ENCODE measurements at regions not wholly inside any gene's neighbourhood (a gene's known extent, or its start where the extent isn't known, plus 50 kb on each side); places are given as distances from the start of the nearest gene placed in this dataset.

DNA sequence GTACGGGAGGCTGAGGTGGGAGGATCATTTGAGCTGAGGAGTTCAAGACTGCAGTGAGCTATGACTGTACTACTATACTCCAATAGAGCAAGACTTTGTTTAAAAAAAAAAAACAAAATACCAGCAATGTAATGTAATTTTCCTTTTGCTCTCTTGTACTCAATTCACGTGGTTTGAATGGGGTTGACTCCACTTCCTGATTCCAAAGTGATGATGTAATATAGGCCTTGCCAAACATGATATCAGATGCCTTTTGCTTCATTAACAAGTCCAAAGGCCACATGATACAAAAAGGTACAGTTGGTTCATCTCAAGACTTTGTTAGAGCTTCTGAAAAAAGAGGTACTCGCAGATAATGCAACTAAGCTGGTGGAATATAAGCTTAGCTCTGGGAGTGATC, 321.8 kb downstream of the ZEB2 start:
- H3K27ac ChIP-seq = no peak overlapping the region
- DNase-seq = no peak

DNA sequence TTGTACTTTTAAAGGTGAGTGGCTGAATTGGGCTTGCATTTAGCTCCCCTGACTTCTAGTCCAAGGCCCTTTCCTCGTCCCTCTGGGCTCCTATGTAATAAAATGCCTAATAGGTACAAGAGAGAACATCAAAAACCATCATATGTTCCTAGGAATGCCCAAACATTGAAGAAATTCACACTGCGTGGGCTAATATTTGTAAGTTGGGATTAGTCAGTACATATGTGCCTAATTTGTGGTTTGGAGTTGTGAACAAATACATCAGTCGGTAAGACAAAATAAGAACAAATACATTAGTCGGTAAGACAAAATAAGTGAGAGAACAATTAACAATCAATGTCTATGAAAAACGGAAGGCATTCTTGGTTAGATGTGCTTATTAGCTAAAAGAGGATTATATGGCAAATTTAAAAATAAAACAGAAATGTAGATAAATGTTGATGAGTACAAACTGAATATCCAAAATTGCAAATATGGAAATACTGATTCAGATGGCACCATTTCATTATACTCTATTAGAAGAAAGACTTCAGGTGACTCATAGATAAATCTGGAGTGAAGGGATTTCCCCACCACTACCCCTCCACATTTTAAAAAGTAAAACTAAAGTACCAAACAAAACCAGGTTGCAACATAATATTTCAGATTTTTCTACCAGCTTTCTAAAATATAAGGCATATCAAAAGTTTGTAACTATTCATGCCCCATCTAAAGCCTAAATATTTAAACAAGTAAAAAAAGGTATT, 325.4 kb downstream of the ZEB2 start:
- TF ChIP-seq, protein P1, sequence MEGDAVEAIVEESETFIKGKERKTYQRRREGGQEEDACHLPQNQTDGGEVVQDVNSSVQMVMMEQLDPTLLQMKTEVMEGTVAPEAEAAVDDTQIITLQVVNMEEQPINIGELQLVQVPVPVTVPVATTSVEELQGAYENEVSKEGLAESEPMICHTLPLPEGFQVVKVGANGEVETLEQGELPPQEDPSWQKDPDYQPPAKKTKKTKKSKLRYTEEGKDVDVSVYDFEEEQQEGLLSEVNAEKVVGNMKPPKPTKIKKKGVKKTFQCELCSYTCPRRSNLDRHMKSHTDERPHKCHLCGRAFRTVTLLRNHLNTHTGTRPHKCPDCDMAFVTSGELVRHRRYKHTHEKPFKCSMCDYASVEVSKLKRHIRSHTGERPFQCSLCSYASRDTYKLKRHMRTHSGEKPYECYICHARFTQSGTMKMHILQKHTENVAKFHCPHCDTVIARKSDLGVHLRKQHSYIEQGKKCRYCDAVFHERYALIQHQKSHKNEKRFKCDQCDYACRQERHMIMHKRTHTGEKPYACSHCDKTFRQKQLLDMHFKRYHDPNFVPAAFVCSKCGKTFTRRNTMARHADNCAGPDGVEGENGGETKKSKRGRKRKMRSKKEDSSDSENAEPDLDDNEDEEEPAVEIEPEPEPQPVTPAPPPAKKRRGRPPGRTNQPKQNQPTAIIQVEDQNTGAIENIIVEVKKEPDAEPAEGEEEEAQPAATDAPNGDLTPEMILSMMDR (IDR thresholded peaks at IDR 0.05; ENCODE audit: low read depth, low read length) = no peak
- no peak overlapping the region for H3K27ac ChIP-seq
- no peaks in the 10 kb centered on the region for H3K36me3 ChIP-seq
- no peak for DNase-seq
- no peaks in the 10 kb centered on the region for H3K9me3 ChIP-seq (ENCODE audit: severe bottlenecking)
- H3K4me3 ChIP-seq (ENCODE audit: low read depth, low read length) = no peak overlapping the region
- no peaks in the 10 kb centered on the region for H3K27me3 ChIP-seq (ENCODE audit: insufficient read depth, low read depth, severe bottlenecking)

More for the DNA sequence above, 321.8 kb downstream of the ZEB2 start:
- no peaks in the 10 kb centered on the region for H3K36me3 ChIP-seq
- H3K27me3 ChIP-seq (ENCODE audit: insufficient read depth, low read depth, severe bottlenecking) = no peaks in the 10 kb centered on the region
- H3K9me3 ChIP-seq (ENCODE audit: severe bottlenecking) = no peaks in the 10 kb centered on the region
- TF ChIP-seq, protein P1 (IDR thresholded peaks at IDR 0.05; ENCODE audit: low read depth, low read length) = no peak
- no peak overlapping the region for H3K4me3 ChIP-seq (ENCODE audit: low read depth, low read length)

DNA sequence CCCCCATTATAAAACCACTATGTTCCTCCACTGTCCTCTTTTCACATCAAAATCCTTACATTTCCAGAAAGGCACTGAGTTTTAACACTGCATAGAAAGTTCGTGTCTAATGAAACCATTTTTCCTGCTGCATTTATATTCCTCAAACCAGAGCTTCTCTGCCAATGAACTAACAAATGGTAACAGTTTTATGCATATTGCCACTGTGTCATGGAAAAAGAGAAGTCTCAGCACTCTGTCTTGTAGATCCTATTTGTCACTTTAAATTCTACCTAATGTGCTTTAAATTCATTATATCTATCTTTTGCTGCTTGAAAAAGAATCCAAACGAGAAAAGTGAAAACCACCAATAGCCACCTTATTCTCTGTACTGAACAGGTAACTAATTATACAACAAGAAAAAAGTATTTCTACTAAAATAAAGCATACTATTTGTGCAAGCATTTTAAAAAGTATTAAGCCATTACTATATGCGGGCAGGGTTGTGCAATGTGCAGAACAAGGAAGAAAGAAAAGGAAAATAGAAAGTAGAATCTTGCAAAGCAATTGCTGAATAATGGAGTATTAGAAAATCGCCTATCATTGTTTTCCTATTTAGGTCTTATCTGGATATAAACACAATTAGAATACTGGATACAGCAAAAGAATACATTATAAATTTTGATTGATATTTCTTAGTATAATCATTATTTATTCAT, 328.9 kb downstream of the ZEB2 start:
- H3K27ac ChIP-seq = no peak overlapping the region
- TF ChIP-seq, protein P1 (IDR thresholded peaks at IDR 0.05; ENCODE audit: low read depth, low read length) = no peak
- H3K4me3 ChIP-seq (ENCODE audit: low read depth, low read length) = no peak overlapping the region
- H3K9me3 ChIP-seq (ENCODE audit: severe bottlenecking) = no peaks in the 10 kb centered on the region
- no peaks in the 10 kb centered on the region for H3K27me3 ChIP-seq (ENCODE audit: insufficient read depth, low read depth, severe bottlenecking)
- no peaks in the 10 kb centered on the region for H3K36me3 ChIP-seq
- DNase-seq = no peak

DNA sequence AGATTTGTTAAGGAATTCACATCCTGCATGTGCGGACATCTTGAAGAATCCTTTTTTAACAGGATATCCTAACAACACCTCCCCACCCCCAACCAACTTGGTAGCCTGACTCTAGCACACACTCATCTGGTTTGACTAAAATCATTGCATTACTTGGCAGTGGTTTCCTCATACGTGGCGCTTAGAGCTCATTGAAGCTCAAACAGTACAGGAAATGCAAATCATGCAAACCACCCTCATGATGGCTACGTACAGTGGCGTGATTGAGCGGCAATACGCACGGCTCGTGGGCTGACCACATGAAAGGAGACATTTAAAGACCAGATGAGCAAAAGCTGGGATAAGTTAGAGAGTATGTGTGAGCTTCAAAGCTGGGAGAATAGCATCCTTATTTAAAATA, 336.2 kb downstream of the ZEB2 start:
- H3K27ac ChIP-seq = no peak overlapping the region
- H3K9me3 ChIP-seq (ENCODE audit: severe bottlenecking) = no peaks in the 10 kb centered on the region
- H3K4me3 ChIP-seq (ENCODE audit: low read depth, low read length) = no peak overlapping the region
- H3K27me3 ChIP-seq (ENCODE audit: insufficient read depth, low read depth, severe bottlenecking) = no peaks in the 10 kb centered on the region
- TF ChIP-seq, protein P1 (IDR thresholded peaks at IDR 0.05; ENCODE audit: low read depth, low read length) = no peak
- no peaks in the 10 kb centered on the region for H3K36me3 ChIP-seq
- no peak for DNase-seq

DNA sequence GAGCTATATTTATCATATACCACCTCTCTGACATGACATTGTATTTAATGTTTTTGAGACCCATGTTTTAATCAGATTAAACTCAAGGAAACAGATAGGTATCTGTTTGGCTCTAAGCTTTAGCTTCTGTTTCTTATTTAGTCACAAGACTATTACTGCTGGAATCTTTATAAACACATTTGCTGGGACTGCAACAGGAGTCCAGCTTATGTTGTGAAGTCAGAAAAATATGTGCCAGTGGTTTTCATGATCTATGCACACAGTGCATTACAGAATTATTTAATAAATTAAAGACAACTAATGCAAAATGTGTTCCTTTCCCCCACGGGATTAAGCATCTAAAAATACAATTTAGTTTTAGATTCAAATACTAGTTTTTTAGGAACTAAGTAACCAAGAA, 338.9 kb downstream of the ZEB2 start:
- no peak overlapping the region for H3K27ac ChIP-seq
- TF ChIP-seq, protein P1 (IDR thresholded peaks at IDR 0.05; ENCODE audit: low read depth, low read length) = no peak

More for the DNA sequence above, 338.9 kb downstream of the ZEB2 start:
- no peaks in the 10 kb centered on the region for H3K9me3 ChIP-seq (ENCODE audit: severe bottlenecking)
- H3K4me3 ChIP-seq (ENCODE audit: low read depth, low read length) = no peak overlapping the region
- H3K27me3 ChIP-seq (ENCODE audit: insufficient read depth, low read depth, severe bottlenecking) = no peaks in the 10 kb centered on the region
- DNase-seq = no peak
- no peaks in the 10 kb centered on the region for H3K36me3 ChIP-seq

Data from WERI-Rb-1 (cell line).